Thyroid gland (tissue), 4 donors: ENCODE measurements at regions not wholly inside any gene's neighbourhood (a gene's known extent, or its start where the extent isn't known, plus 50 kb on each side); places are given as distances from the start of the nearest gene placed in this dataset.
"Not testable (repeated sequence)": the region's sequence is repeated elsewhere in the genome, so short reads cannot be mapped to it uniquely, and the experiment has no call there.

ENCODE experiments used
- POLR2A ChIP-seq, 2 donors: fragments of 450-650 bp; IDR thresholded peaks; one replicate each; pipeline ENCODE4 v1.6.1; 2017; ENCODE audit warnings: antibody characterized with exemption in 2 of 2, mild to moderate bottlenecking in 2 of 2, moderate library complexity in 1 of 2
- TF ChIP-seq, protein P1 (sequence below), 6 experiments: fragments of 200-600 bp in 3 of 6; fragments of 450-650 bp in 3 of 6; sonication (generic) in 3 of 6; IDR thresholded peaks; one replicate each; pipeline ENCODE4 v1.5.1; 2016 to 2019; ENCODE audit warnings: antibody characterized with exemption in 6 of 6, mild to moderate bottlenecking in 2 of 6, inconsistent platforms in 1 of 6, moderate library complexity in 1 of 6

DNA sequence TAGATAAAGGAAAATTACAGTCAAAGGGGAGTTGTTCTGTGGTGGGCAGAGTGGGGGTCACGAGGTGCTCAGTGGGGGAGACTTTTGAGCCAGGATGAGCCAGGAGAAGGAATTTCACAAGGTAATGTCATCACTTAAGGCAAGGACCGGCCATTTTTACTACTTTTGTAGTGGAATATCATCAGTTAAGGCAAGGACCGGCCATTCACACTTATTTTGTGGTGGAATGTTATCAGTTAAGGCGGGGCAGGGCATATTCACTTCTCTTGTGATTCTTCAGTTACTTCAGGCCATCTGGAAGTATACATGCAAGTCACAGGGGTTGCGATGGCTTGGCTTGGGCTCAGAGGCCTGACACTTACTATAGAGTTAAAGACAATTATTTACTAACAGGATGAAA is 129.9 kb upstream of the MYO10 start:
- TF ChIP-seq, protein P1, sequence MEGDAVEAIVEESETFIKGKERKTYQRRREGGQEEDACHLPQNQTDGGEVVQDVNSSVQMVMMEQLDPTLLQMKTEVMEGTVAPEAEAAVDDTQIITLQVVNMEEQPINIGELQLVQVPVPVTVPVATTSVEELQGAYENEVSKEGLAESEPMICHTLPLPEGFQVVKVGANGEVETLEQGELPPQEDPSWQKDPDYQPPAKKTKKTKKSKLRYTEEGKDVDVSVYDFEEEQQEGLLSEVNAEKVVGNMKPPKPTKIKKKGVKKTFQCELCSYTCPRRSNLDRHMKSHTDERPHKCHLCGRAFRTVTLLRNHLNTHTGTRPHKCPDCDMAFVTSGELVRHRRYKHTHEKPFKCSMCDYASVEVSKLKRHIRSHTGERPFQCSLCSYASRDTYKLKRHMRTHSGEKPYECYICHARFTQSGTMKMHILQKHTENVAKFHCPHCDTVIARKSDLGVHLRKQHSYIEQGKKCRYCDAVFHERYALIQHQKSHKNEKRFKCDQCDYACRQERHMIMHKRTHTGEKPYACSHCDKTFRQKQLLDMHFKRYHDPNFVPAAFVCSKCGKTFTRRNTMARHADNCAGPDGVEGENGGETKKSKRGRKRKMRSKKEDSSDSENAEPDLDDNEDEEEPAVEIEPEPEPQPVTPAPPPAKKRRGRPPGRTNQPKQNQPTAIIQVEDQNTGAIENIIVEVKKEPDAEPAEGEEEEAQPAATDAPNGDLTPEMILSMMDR (IDR thresholded peaks at IDR 0.05), result not testable (repeated sequence)
- not testable (repeated sequence) for TF ChIP-seq POLR2A (IDR thresholded peaks at IDR 0.05)
